ENCODE measurements at regions not wholly inside any gene's neighbourhood (a gene's known extent, or its start where the extent isn't known, plus 50 kb on each side); places are given as distances from the start of the nearest gene placed in this dataset.
"Not testable (repeated sequence)": the region's sequence is repeated elsewhere in the genome, so short reads cannot be mapped to it uniquely, and the experiment has no call there.

- no peaks in the 10 kb centered on the region for H3K9me3 ChIP-seq (ENCODE audit: control insufficient read depth, low read depth, low read length)
- no CpG with 5 or more reads among the region's 3 CpGs for WGBS (ENCODE audit: insufficient coverage, low lambda C conversion rate)
- H3K27me3 ChIP-seq (ENCODE audit: control insufficient read depth, insufficient read depth, low read length), result no peaks in the 10 kb centered on the region
- no peak overlapping the region for H3K27ac ChIP-seq (ENCODE audit: low read length)
- H3K36me3 ChIP-seq (ENCODE audit: control insufficient read depth, insufficient read depth, low read length), result no peaks in the 10 kb centered on the region
- H3K4me3 ChIP-seq (ENCODE audit: low read length), result no peak overlapping the region
- no peak for DNase-seq
- H3K4me1 ChIP-seq (ENCODE audit: control insufficient read depth, insufficient read depth, low read length), result no peaks in the 10 kb centered on the region
Observed at GRCh38 chr7:82600531-82600930, 157.0 kb upstream of the CACNA2D1 start.

- H3K36me3 ChIP-seq (ENCODE audit: control insufficient read depth, insufficient read depth, low read length), result no peaks in the 10 kb centered on the region
- H3K27ac ChIP-seq (ENCODE audit: low read length), result no peak overlapping the region
- no peaks in the 10 kb centered on the region for H3K27me3 ChIP-seq (ENCODE audit: control insufficient read depth, insufficient read depth, low read length)
- H3K9me3 ChIP-seq (ENCODE audit: control insufficient read depth, low read depth, low read length), result no peaks in the 10 kb centered on the region
- H3K4me1 ChIP-seq (ENCODE audit: control insufficient read depth, insufficient read depth, low read length), result no peaks in the 10 kb centered on the region
- no peak for DNase-seq
- no peak overlapping the region for H3K4me3 ChIP-seq (ENCODE audit: low read length)
Observed at GRCh38 chr7:82599895-82600294, 156.3 kb upstream of the CACNA2D1 start.

- Histone ChIP-seq H3K9me3 (ENCODE audit: control insufficient read depth, low read depth, low read length) (no peaks in the 10 kb centered on the region), H3K36me3 (ENCODE audit: control insufficient read depth, insufficient read depth, low read length) (no peaks in the 10 kb centered on the region), H3K4me3 (ENCODE audit: low read length) (no peak overlapping the region), H3K27me3 (ENCODE audit: control insufficient read depth, insufficient read depth, low read length) (no peaks in the 10 kb centered on the region), H3K4me1 (ENCODE audit: control insufficient read depth, insufficient read depth, low read length) (no peaks in the 10 kb centered on the region), H3K27ac (ENCODE audit: low read length) (no peak overlapping the region)
- DNase-seq, result no peak
- WGBS (ENCODE audit: insufficient coverage, low lambda C conversion rate), result no CpG with 5 or more reads among the region's 1 CpG
Observed at GRCh38 chr7:82598958-82599357, 155.4 kb upstream of the CACNA2D1 start.

- not testable (repeated sequence) for H3K27ac ChIP-seq (ENCODE audit: low read length); H3K9me3 ChIP-seq (ENCODE audit: control insufficient read depth, low read depth, low read length); H3K4me1 ChIP-seq (ENCODE audit: control insufficient read depth, insufficient read depth, low read length); DNase-seq; H3K27me3 ChIP-seq (ENCODE audit: control insufficient read depth, insufficient read depth, low read length); H3K36me3 ChIP-seq (ENCODE audit: control insufficient read depth, insufficient read depth, low read length); H3K4me3 ChIP-seq (ENCODE audit: low read length)
- WGBS (ENCODE audit: insufficient coverage, low lambda C conversion rate), result 100% methylated on average over 1 of the region's 3 CpGs
Observed at GRCh38 chr7:82595795-82596194, 152.2 kb upstream of the CACNA2D1 start.

- no peaks in the 10 kb centered on the region for H3K36me3 ChIP-seq (ENCODE audit: control insufficient read depth, insufficient read depth, low read length)
- no peaks in the 10 kb centered on the region for H3K9me3 ChIP-seq (ENCODE audit: control insufficient read depth, low read depth, low read length)
- no peak for DNase-seq
- H3K4me1 ChIP-seq (ENCODE audit: control insufficient read depth, insufficient read depth, low read length), result no peaks in the 10 kb centered on the region
- no peak overlapping the region for H3K27ac ChIP-seq (ENCODE audit: low read length)
- H3K27me3 ChIP-seq (ENCODE audit: control insufficient read depth, insufficient read depth, low read length), result no peaks in the 10 kb centered on the region
- H3K4me3 ChIP-seq (ENCODE audit: low read length), result no peak overlapping the region
Observed at GRCh38 chr7:82595176-82595575, 151.6 kb upstream of the CACNA2D1 start.

GRCh38 chr7:82594665-82595064 lies 151.1 kb upstream of the CACNA2D1 start:
- WGBS (ENCODE audit: insufficient coverage, low lambda C conversion rate), result 100% methylated on average over 1 of the region's 6 CpGs
- H3K27me3 ChIP-seq (ENCODE audit: control insufficient read depth, insufficient read depth, low read length), result no peaks in the 10 kb centered on the region
- H3K36me3 ChIP-seq (ENCODE audit: control insufficient read depth, insufficient read depth, low read length), result no peaks in the 10 kb centered on the region
- H3K27ac ChIP-seq (ENCODE audit: low read length), result no peak overlapping the region
- no peak for DNase-seq
- H3K4me1 ChIP-seq (ENCODE audit: control insufficient read depth, insufficient read depth, low read length), result no peaks in the 10 kb centered on the region
- H3K9me3 ChIP-seq (ENCODE audit: control insufficient read depth, low read depth, low read length), result no peaks in the 10 kb centered on the region
- H3K4me3 ChIP-seq (ENCODE audit: low read length), result no peak overlapping the region

GRCh38 chr7:82593780-82594179 lies 150.2 kb upstream of the CACNA2D1 start:
- H3K4me3 ChIP-seq (ENCODE audit: low read length), result no peak overlapping the region
- no peak for DNase-seq
- no peaks in the 10 kb centered on the region for H3K36me3 ChIP-seq (ENCODE audit: control insufficient read depth, insufficient read depth, low read length)
- no peak overlapping the region for H3K27ac ChIP-seq (ENCODE audit: low read length)
- H3K9me3 ChIP-seq (ENCODE audit: control insufficient read depth, low read depth, low read length), result no peaks in the 10 kb centered on the region
- H3K27me3 ChIP-seq (ENCODE audit: control insufficient read depth, insufficient read depth, low read length), result no peaks in the 10 kb centered on the region
- no peaks in the 10 kb centered on the region for H3K4me1 ChIP-seq (ENCODE audit: control insufficient read depth, insufficient read depth, low read length)
- no CpG with 5 or more reads among the region's 3 CpGs for WGBS (ENCODE audit: insufficient coverage, low lambda C conversion rate)

GRCh38 chr7:82592416-82592815 lies 148.8 kb upstream of the CACNA2D1 start:
- no peak overlapping the region for H3K4me3 ChIP-seq (ENCODE audit: low read length)
- no peaks in the 10 kb centered on the region for H3K27me3 ChIP-seq (ENCODE audit: control insufficient read depth, insufficient read depth, low read length)
- no peaks in the 10 kb centered on the region for H3K4me1 ChIP-seq (ENCODE audit: control insufficient read depth, insufficient read depth, low read length)
- no peak overlapping the region for H3K27ac ChIP-seq (ENCODE audit: low read length)
- no CpG with 5 or more reads among the region's 1 CpG for WGBS (ENCODE audit: insufficient coverage, low lambda C conversion rate)
- no peaks in the 10 kb centered on the region for H3K9me3 ChIP-seq (ENCODE audit: control insufficient read depth, low read depth, low read length)
- no peaks in the 10 kb centered on the region for H3K36me3 ChIP-seq (ENCODE audit: control insufficient read depth, insufficient read depth, low read length)
- DNase-seq, result no peak

- no peaks in the 10 kb centered on the region for H3K4me1 ChIP-seq (ENCODE audit: control insufficient read depth, insufficient read depth, low read length)
- H3K9me3 ChIP-seq (ENCODE audit: control insufficient read depth, low read depth, low read length), result no peaks in the 10 kb centered on the region
- no CpG with 5 or more reads among the region's 3 CpGs for WGBS (ENCODE audit: insufficient coverage, low lambda C conversion rate)
- DNase-seq, result no peak
- no peak overlapping the region for H3K4me3 ChIP-seq (ENCODE audit: low read length)
- no peak overlapping the region for H3K27ac ChIP-seq (ENCODE audit: low read length)
- H3K27me3 ChIP-seq (ENCODE audit: control insufficient read depth, insufficient read depth, low read length), result no peaks in the 10 kb centered on the region
- H3K36me3 ChIP-seq (ENCODE audit: control insufficient read depth, insufficient read depth, low read length), result no peaks in the 10 kb centered on the region
Observed at GRCh38 chr7:82579047-82579446, 135.5 kb upstream of the CACNA2D1 start.

GRCh38 chr7:82578430-82578829 lies 134.9 kb upstream of the CACNA2D1 start:
- WGBS (ENCODE audit: insufficient coverage, low lambda C conversion rate), result no CpG with 5 or more reads among the region's 1 CpG
- Histone ChIP-seq H3K9me3 (ENCODE audit: control insufficient read depth, low read depth, low read length) (no peaks in the 10 kb centered on the region), H3K4me3 (ENCODE audit: low read length) (no peak overlapping the region), H3K27me3 (ENCODE audit: control insufficient read depth, insufficient read depth, low read length) (no peaks in the 10 kb centered on the region), H3K4me1 (ENCODE audit: control insufficient read depth, insufficient read depth, low read length) (no peaks in the 10 kb centered on the region), H3K27ac (ENCODE audit: low read length) (no peak overlapping the region), H3K36me3 (ENCODE audit: control insufficient read depth, insufficient read depth, low read length) (no peaks in the 10 kb centered on the region)
- DNase-seq, result no peak

- Histone ChIP-seq H3K4me3 (ENCODE audit: low read length) (no peak overlapping the region), H3K9me3 (ENCODE audit: control insufficient read depth, low read depth, low read length) (no peaks in the 10 kb centered on the region), H3K27ac (ENCODE audit: low read length) (no peak overlapping the region), H3K36me3 (ENCODE audit: control insufficient read depth, insufficient read depth, low read length) (no peaks in the 10 kb centered on the region), H3K4me1 (ENCODE audit: control insufficient read depth, insufficient read depth, low read length) (no peaks in the 10 kb centered on the region), H3K27me3 (ENCODE audit: control insufficient read depth, insufficient read depth, low read length) (no peaks in the 10 kb centered on the region)
- peak; percentile 53 to 60 for DNase-seq
- WGBS (ENCODE audit: insufficient coverage, low lambda C conversion rate), result no CpG with 5 or more reads among the region's 9 CpGs
Observed at GRCh38 chr7:82572195-82572880, 128.8 kb upstream of the CACNA2D1 start.

All from large intestine (tissue), 3 donors.